ENCODE measurements at regions not wholly inside any gene's neighbourhood (a gene's known extent, or its start where the extent isn't known, plus 50 kb on each side); places are given as distances from the start of the nearest gene placed in this dataset.

GRCh38 chr11:127379686-127380085 lies 379.1 kb upstream of the KIRREL3 start:
- H3K4me1 Mint-ChIP-seq, result no peaks in the 10 kb centered on the region

DNA sequence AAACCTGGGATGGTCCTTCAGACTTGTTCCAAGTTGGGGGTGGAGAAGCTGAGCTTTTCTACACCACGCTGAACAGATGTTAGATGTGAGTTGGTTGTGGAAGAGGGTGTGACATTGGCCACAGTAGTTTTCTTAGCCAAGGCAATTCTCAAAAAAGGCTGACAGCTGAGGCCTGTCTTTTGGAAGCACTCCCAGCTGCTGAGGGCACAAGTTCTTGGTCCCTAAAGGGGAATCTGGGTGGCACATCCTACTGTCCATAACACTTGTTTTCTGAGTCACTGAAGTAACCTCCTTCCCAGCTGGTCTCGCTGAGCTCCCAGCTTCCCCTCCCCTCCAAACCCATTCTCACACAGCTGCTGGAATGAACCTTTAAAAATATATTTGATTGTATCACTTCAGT lies 375.7 kb upstream of the KIRREL3 start:
- no peak overlapping the region for H3K4me3 ChIP-seq (ENCODE audit: control extremely low read depth in 1 of 5, extremely low read depth in 1 of 5, insufficient read depth in 1 of 5, low read depth in 2 of 5, low read length in 4 of 5)
- no peaks in the 10 kb centered on the region for H4K20me1 ChIP-seq (ENCODE audit: control insufficient read depth, insufficient read depth, low read length, poor library complexity, severe bottlenecking)
- POLR2A ChIA-PET, result no interaction called here
- 100% methylated on average over 1 of the region's 2 CpGs for WGBS (ENCODE audit: insufficient coverage)
- H3K4me1 Mint-ChIP-seq, result no peaks in the 10 kb centered on the region
- H2AFZ ChIP-seq (ENCODE audit: insufficient read depth, low read depth, low read length, poor library complexity, severe bottlenecking), result no peak overlapping the region
- no peak overlapping the region for H3K4me3 Mint-ChIP-seq
- H3K79me2 ChIP-seq (ENCODE audit: control insufficient read depth, insufficient read depth, low read length), result no peaks in the 10 kb centered on the region
- no peaks in the 10 kb centered on the region for H3K27me3 Mint-ChIP-seq
- H3K27ac Mint-ChIP-seq, result no peak overlapping the region
- no peaks in the 10 kb centered on the region for H3K4me1 ChIP-seq (ENCODE audit: control insufficient read depth in 2 of 2, insufficient read depth in 2 of 2, low read length in 2 of 2)
- TF ChIP-seq EZH2 (IDR thresholded peaks at IDR 0.05; ENCODE audit: borderline replicate concordance, insufficient read depth, low read depth, low read length, poor library complexity, severe bottlenecking), result no peak
- TF ChIP-seq, protein P1, sequence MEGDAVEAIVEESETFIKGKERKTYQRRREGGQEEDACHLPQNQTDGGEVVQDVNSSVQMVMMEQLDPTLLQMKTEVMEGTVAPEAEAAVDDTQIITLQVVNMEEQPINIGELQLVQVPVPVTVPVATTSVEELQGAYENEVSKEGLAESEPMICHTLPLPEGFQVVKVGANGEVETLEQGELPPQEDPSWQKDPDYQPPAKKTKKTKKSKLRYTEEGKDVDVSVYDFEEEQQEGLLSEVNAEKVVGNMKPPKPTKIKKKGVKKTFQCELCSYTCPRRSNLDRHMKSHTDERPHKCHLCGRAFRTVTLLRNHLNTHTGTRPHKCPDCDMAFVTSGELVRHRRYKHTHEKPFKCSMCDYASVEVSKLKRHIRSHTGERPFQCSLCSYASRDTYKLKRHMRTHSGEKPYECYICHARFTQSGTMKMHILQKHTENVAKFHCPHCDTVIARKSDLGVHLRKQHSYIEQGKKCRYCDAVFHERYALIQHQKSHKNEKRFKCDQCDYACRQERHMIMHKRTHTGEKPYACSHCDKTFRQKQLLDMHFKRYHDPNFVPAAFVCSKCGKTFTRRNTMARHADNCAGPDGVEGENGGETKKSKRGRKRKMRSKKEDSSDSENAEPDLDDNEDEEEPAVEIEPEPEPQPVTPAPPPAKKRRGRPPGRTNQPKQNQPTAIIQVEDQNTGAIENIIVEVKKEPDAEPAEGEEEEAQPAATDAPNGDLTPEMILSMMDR (IDR thresholded peaks at IDR 0.05), result no peak
- no peaks in the 10 kb centered on the region for H3K9me3 Mint-ChIP-seq (ENCODE audit: insufficient read depth)
- CTCF ChIA-PET, result no interaction called here
- peaks cover 0 to under 1% (median 0%) of the 10 kb centered on the region in 3 donors for H3K9me3 ChIP-seq (ENCODE audit: control extremely low read depth in 1 of 3, control insufficient read depth in 2 of 3, insufficient read depth in 1 of 3, low read length in 2 of 3)
- H3K36me3 ChIP-seq (replicated peaks in 1 of 2; ENCODE audit: control extremely low read depth in 1 of 2, control insufficient read depth in 1 of 2, extremely low read depth in 1 of 2, insufficient read depth in 2 of 2, low read length in 1 of 2), result no peaks in the 10 kb centered on the region
- no peak overlapping the region for H3K9ac ChIP-seq (ENCODE audit: low read length)
- ATAC-seq (ENCODE audit: low read depth) (no peak), DNase-seq (no peak)
- intact Hi-C loops (cut with micrococcal nuclease), result no loop called here
- no peak overlapping the region for H3K4me2 ChIP-seq (replicated peaks; ENCODE audit: low read depth, low read length, poor library complexity, severe bottlenecking)
- no peak overlapping the region for H3K27ac ChIP-seq (ENCODE audit: low read length in 2 of 2)
- H3K27me3 ChIP-seq (replicated peaks in 1 of 4; ENCODE audit: control extremely low read depth in 1 of 4, control insufficient read depth in 3 of 4, insufficient read depth in 4 of 4, low read length in 3 of 4), result no peaks in the 10 kb centered on the region

More at GRCh38 chr11:127379686-127380085, 379.1 kb upstream of the KIRREL3 start:
- no peaks in the 10 kb centered on the region for H3K27me3 ChIP-seq (replicated peaks in 1 of 4; ENCODE audit: control extremely low read depth in 1 of 4, control insufficient read depth in 3 of 4, insufficient read depth in 4 of 4, low read length in 3 of 4)
- no peaks in the 10 kb centered on the region for H3K27me3 Mint-ChIP-seq
- TF ChIP-seq EZH2 (IDR thresholded peaks at IDR 0.05; ENCODE audit: borderline replicate concordance, insufficient read depth, low read depth, low read length, poor library complexity, severe bottlenecking), result no peak
- TF ChIP-seq, protein P1 (IDR thresholded peaks at IDR 0.05), result no peak
- no CpG with 5 or more reads among the region's 2 CpGs for WGBS (ENCODE audit: insufficient coverage)
- ATAC-seq (ENCODE audit: low read depth) (no peak), DNase-seq (no peak)
- no peaks in the 10 kb centered on the region for H3K79me2 ChIP-seq (ENCODE audit: control insufficient read depth, insufficient read depth, low read length)
- intact Hi-C loops (cut with micrococcal nuclease), result no loop called here
- no peak overlapping the region for H2AFZ ChIP-seq (ENCODE audit: insufficient read depth, low read depth, low read length, poor library complexity, severe bottlenecking)
- H3K9me3 ChIP-seq (ENCODE audit: control extremely low read depth in 1 of 3, control insufficient read depth in 2 of 3, insufficient read depth in 1 of 3, low read length in 2 of 3), result no peaks in the 10 kb centered on the region
- H3K4me2 ChIP-seq (replicated peaks; ENCODE audit: low read depth, low read length, poor library complexity, severe bottlenecking), result no peak overlapping the region
- H3K36me3 ChIP-seq (replicated peaks in 1 of 2; ENCODE audit: control extremely low read depth in 1 of 2, control insufficient read depth in 1 of 2, extremely low read depth in 1 of 2, insufficient read depth in 2 of 2, low read length in 1 of 2), result no peaks in the 10 kb centered on the region
- H3K9me3 Mint-ChIP-seq (ENCODE audit: insufficient read depth), result no peaks in the 10 kb centered on the region
- no peak overlapping the region for H3K27ac ChIP-seq (ENCODE audit: low read length in 2 of 2)
- H3K4me3 Mint-ChIP-seq, result no peak overlapping the region
- H3K9ac ChIP-seq (ENCODE audit: low read length), result no peak overlapping the region
- POLR2A ChIA-PET, result no interaction called here
- H4K20me1 ChIP-seq (ENCODE audit: control insufficient read depth, insufficient read depth, low read length, poor library complexity, severe bottlenecking), result no peaks in the 10 kb centered on the region
- H3K27ac Mint-ChIP-seq, result no peak overlapping the region
- H3K4me1 ChIP-seq (ENCODE audit: control insufficient read depth in 2 of 2, insufficient read depth in 2 of 2, low read length in 2 of 2), result no peaks in the 10 kb centered on the region
- H3K4me3 ChIP-seq (ENCODE audit: control extremely low read depth in 1 of 5, extremely low read depth in 1 of 5, insufficient read depth in 1 of 5, low read depth in 2 of 5, low read length in 4 of 5), result no peak overlapping the region
- CTCF ChIA-PET, result no interaction called here

Measured in B cell (primary cell).